ENCODE measurements at regions not wholly inside any gene's neighbourhood (a gene's known extent, or its start where the extent isn't known, plus 50 kb on each side); places are given as distances from the start of the nearest gene placed in this dataset.

- TF ChIP-seq, protein P1, sequence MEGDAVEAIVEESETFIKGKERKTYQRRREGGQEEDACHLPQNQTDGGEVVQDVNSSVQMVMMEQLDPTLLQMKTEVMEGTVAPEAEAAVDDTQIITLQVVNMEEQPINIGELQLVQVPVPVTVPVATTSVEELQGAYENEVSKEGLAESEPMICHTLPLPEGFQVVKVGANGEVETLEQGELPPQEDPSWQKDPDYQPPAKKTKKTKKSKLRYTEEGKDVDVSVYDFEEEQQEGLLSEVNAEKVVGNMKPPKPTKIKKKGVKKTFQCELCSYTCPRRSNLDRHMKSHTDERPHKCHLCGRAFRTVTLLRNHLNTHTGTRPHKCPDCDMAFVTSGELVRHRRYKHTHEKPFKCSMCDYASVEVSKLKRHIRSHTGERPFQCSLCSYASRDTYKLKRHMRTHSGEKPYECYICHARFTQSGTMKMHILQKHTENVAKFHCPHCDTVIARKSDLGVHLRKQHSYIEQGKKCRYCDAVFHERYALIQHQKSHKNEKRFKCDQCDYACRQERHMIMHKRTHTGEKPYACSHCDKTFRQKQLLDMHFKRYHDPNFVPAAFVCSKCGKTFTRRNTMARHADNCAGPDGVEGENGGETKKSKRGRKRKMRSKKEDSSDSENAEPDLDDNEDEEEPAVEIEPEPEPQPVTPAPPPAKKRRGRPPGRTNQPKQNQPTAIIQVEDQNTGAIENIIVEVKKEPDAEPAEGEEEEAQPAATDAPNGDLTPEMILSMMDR (IDR thresholded peaks at IDR 0.05; ENCODE audit: low read depth, low read length) = no peak
- H3K4me3 ChIP-seq (ENCODE audit: low read depth, low read length) = no peak overlapping the region
Observed at GRCh38 chr10:111885046-111885445, 298.5 kb downstream of the GPAM start.

DNA sequence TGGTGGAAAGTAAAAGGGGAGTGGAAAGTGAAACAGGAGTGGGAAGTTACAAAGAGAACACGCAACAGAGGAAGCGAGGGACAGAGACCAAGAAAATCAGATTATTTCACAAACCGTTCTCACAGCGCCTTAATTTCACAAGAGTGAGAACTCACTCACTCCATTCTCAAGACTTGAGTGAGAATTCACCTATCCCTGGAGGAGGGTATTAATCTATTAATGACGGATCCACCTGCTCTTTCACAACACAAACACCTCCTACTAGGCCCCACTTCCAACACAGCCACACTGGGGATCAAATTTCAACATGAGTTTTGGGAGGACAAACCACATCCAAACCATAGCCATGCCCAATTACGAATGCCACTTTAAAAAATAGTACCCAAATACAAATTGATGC, 297.6 kb downstream of the GPAM start:
- TF ChIP-seq, protein P1 (IDR thresholded peaks at IDR 0.05; ENCODE audit: low read depth, low read length) = no peak
- H3K4me3 ChIP-seq (ENCODE audit: low read depth, low read length) = no peak overlapping the region

DNA sequence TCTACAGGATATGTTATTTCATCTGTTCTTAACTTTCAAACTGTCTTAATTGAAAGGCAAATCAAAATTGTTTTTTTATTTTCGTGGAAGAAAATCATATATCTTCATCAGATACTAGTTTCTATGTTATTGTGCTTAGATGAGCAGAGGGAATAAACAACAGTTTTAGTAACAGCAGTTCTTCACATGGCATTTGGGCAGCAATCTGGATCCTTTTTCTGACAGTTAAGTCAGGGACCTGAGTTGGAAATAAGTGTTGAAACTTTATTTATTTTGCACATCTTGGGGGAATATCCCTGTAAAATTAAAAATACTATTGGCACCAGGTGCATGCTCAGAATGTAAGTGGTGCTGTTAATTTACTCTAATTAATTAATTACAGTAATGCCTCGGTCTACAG, 296.3 kb downstream of the GPAM start:
- TF ChIP-seq, protein P1 (IDR thresholded peaks at IDR 0.05; ENCODE audit: low read depth, low read length) = no peak
- H3K4me3 ChIP-seq (ENCODE audit: low read depth, low read length) = no peak overlapping the region

DNA sequence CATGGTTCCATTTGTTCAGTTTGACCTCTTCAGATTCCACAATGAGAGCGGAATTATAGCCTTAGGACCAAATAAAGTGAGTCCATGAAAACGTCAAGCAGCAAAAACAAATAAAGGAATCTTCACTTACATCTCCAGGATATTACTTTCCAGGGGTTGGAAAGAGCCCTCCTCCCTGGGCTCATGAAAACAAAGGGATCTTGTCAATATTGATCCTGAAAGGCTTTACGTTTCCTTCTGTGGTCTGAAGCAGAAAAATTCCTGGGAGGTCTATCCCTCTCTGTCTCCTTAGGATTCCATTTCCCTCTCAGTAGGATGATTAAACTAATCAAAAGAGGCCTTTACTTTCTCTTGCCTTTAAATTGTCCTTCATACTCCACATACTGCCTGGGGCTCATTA, 293.5 kb downstream of the GPAM start:
- H3K4me3 ChIP-seq (ENCODE audit: low read depth, low read length) = no peak overlapping the region
- TF ChIP-seq, protein P1 (IDR thresholded peaks at IDR 0.05; ENCODE audit: low read depth, low read length) = no peak

DNA sequence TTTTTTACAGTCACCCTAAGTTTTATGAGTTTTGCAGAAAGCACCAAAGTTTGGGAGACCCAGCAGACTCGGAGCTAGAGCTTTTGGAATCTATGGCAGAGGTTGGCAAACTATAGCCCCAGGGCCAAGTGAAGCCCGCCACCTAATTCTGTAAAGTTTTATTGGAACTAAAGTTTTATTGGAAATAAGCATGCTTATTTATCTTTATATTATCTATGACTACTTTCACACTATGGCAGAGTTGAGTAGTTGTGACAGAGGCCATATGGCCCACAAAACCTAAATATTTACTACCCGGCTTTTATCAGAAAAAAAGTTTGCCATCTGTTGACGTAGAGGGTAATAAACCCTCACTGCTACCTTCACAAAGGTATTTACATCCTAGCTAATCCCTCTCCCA, 267.6 kb downstream of the GPAM start:
- H3K4me3 ChIP-seq (ENCODE audit: low read depth, low read length) = no peak overlapping the region
- TF ChIP-seq, protein P1 (IDR thresholded peaks at IDR 0.05; ENCODE audit: low read depth, low read length) = no peak

GRCh38 chr10:111921821-111922220, 261.7 kb downstream of the GPAM start:
- no peak overlapping the region for H3K4me3 ChIP-seq (ENCODE audit: low read depth, low read length)
- TF ChIP-seq, protein P1 (IDR thresholded peaks at IDR 0.05; ENCODE audit: low read depth, low read length) = no peak

- H3K4me3 ChIP-seq (ENCODE audit: low read depth, low read length) = no peak overlapping the region
- TF ChIP-seq, protein P1 (IDR thresholded peaks at IDR 0.05; ENCODE audit: low read depth, low read length) = no peak
Observed at GRCh38 chr10:111923032-111923431, 260.5 kb downstream of the GPAM start.

Measured in WI38 (cell line).